NT2/D1 (cell line): ENCODE measurements at regions not wholly inside any gene's neighbourhood (a gene's known extent, or its start where the extent isn't known, plus 50 kb on each side); places are given as distances from the start of the nearest gene placed in this dataset.

Source experiments
- DNase-seq: peaks from one replicate; pipeline ENCODE4 v3.0.0-alpha.2; 2011; ENCODE audit warnings: low read depth, low spot score
- H3K27me3 ChIP-seq: 2 replicates; pipeline ENCODE4 v1.6.0; 2011; ENCODE audit warnings: mild to moderate bottlenecking; ENCODE audit not compliant: insufficient read length, insufficient read depth
- H3K36me3 ChIP-seq: 2 replicates; pipeline ENCODE4 v1.6.1; 2011; ENCODE audit warnings: mild to moderate bottlenecking, low read length, mixed read lengths; ENCODE audit not compliant: insufficient read depth, insufficient read length
- H3K4me1 ChIP-seq: 2 replicates; pipeline ENCODE4 v1.5.1; 2011; ENCODE audit not compliant: insufficient read depth, insufficient read length
- H3K4me3 ChIP-seq: 2 replicates; pipeline ENCODE4 v1.5.1; 2011; ENCODE audit warnings: low read depth; ENCODE audit not compliant: insufficient read length
- H3K9ac ChIP-seq: 2 replicates; pipeline ENCODE4 v1.6.0; 2011; ENCODE audit warnings: low read depth; ENCODE audit not compliant: insufficient read length
- H3K9me3 ChIP-seq: 2 replicates; pipeline ENCODE4 v1.5.1; 2011; ENCODE audit warnings: mild to moderate bottlenecking, low read length; ENCODE audit not compliant: insufficient read depth
- SUZ12 ChIP-seq: IDR thresholded peaks from 2 replicates; pipeline ENCODE4 v1.6.1; 2011; ENCODE audit not compliant: insufficient read length, insufficient read depth; ENCODE audit errors: extremely low read depth
- YY1 ChIP-seq: IDR thresholded peaks from 2 replicates; pipeline ENCODE4 v1.6.1; 2011; ENCODE audit not compliant: insufficient read length, insufficient read depth
- ZNF274 ChIP-seq: IDR thresholded peaks from 2 replicates; pipeline ENCODE4 v1.6.1; 2011; ENCODE audit warnings: mild to moderate bottlenecking, low read depth, low read length

DNA sequence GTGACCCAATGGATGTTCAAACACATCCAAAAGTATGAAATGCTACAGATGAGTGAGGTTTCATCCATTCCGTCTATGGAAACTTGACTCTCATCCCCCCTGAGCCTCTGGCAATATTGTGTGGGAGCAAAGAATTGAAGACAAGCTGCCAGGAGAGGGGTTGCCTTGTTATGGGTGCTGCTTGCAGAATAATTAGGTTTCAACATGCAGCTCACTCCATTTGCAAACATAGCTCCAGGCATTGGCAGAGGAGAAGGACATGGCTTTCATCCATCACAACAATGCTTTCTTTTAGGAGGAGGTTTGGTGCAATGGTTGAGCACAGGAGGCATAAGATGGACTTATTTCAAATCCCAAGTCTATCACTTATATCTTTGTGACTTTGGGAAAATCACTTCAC lies 220.7 kb upstream of the SRRM4 start:
- no peak for TF ChIP-seq YY1
- no peak for TF ChIP-seq ZNF274
- TF ChIP-seq SUZ12, result no peak
- no peaks in the 10 kb centered on the region for H3K4me1 ChIP-seq
- H3K9me3 ChIP-seq, result no peaks in the 10 kb centered on the region
- no peak overlapping the region for H3K4me3 ChIP-seq
- H3K36me3 ChIP-seq, result no peaks in the 10 kb centered on the region
- no peak overlapping the region for H3K9ac ChIP-seq
- H3K27me3 ChIP-seq, result peaks cover 14% of the 10 kb centered on the region
- DNase-seq, result no peak

DNA sequence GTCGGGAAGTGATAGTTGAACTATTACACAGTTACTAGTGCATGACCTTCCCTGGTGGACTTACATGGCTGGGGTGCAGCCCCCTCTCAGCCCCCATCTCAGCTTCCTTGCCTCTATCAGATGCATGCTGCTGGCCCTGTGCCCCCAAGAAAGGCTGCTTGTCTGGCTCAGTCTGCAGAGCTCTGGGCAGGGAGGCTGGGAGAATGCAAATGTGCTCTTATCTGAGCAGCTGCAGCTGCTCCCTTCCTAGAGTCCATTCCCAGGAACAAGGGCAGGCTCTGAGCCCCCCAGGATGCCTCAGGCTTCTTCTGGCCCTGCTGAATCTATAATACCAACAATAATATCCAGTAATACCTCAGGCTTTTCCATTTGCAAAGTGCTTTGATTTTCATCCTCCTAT lies 218.1 kb upstream of the SRRM4 start:
- Histone ChIP-seq H3K4me3 (no peak overlapping the region), H3K9ac (no peak overlapping the region), H3K9me3 (no peaks in the 10 kb centered on the region), H3K27me3 (peaks cover 5% of the 10 kb centered on the region), H3K4me1 (no peaks in the 10 kb centered on the region), H3K36me3 (no peaks in the 10 kb centered on the region)
- no peak for TF ChIP-seq SUZ12
- DNase-seq, result no peak

DNA sequence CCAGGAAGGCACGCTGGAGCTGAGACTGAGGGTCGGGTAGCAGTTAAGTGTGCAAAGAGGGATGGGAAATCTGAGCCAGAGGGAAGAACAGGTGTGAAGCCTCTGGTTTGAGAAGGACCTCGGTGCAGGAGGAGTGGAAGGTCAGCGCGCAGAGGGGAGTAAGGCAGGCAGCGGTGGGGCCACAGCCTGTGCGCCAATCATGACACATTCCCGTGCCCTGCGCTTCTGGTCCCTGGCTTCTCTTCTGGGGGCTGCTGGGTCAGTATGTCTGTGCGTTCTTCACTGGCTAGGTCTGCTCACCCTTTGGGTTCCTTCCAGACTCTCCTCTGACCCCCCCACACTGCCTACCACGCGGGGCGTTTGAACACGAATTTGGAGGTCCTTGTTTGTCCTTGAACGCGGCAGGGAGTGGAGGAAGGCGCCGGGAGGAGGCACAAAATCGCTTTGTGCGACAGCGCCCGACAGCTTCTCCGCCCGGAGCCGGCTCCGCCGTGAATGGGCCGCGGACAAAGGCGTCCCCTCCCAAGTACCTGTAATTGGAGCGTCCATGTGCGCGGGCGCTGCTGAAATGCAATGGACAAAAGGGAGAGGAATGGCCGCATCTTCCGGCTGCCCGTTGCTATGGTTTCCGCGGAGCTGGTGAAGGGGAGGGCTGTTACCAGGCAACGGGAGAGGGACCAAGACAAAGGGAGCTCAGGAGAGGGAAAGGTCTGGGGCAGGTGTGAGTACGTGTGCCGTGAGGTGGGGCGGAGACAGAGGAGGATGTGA lies 207.2 kb upstream of the SRRM4 start:
- Histone ChIP-seq H3K27me3 (peaks cover 64% of the 10 kb centered on the region), H3K9ac (peak overlapping the region; percentile 22), H3K9me3 (no peaks in the 10 kb centered on the region), H3K4me1 (peaks cover 2% of the 10 kb centered on the region), H3K36me3 (no peaks in the 10 kb centered on the region), H3K4me3 (peak overlapping the region; percentile 9)
- no peak for TF ChIP-seq ZNF274
- no peak for TF ChIP-seq SUZ12
- no peak for TF ChIP-seq YY1
- peak; percentile 65 for DNase-seq

DNA sequence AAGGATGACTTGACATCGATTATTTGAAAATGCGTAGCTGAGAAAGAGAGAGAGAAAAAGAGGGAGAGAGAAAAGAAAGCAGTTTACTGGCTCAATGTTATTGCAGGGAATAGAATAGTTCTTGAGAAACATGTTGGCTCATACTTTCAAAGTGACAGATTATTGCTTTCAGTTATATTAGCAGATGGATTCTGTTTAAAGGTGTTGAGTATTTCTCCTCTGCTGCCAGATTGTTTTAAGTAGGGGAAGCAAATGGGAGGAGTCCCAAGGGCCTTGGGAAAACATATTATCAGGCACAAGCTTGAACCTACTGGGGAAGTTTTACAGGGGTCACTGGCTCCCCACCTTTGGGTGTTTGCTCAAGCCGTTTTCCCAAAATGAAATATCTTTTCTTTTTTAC lies 203.8 kb upstream of the SRRM4 start:
- Histone ChIP-seq H3K27me3 (peaks cover 52% of the 10 kb centered on the region), H3K4me3 (no peak overlapping the region), H3K4me1 (peaks cover 2% of the 10 kb centered on the region), H3K9me3 (no peaks in the 10 kb centered on the region), H3K36me3 (no peaks in the 10 kb centered on the region), H3K9ac (no peak overlapping the region)
- DNase-seq, result no peak
- TF ChIP-seq ZNF274, result no peak
- no peak for TF ChIP-seq SUZ12
- no peak for TF ChIP-seq YY1

DNA sequence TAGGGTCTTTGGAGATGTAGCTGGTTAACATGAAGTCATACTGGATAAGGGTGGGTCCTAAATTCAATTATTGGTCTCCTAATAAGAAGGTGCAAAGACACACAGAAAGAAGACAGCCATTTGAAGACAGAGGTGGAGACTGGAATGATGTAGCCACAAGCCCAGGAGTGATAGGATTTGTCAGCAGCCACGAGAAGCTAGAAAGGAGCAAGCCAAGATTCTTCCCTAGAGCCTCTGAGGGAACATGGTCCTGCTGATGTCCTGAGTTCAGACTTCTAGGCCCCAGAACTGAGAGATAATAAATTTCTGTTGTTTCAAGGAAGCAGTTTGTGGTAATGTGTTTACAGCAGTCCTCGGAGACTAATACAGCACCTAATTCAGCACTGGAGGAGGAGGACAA lies 203.3 kb upstream of the SRRM4 start:
- Histone ChIP-seq H3K9ac (no peak overlapping the region), H3K36me3 (no peaks in the 10 kb centered on the region), H3K4me3 (no peak overlapping the region), H3K27me3 (peaks cover 46% of the 10 kb centered on the region), H3K4me1 (peaks cover 2% of the 10 kb centered on the region), H3K9me3 (no peaks in the 10 kb centered on the region)
- no peak for DNase-seq
- no peak for TF ChIP-seq YY1
- TF ChIP-seq ZNF274, result no peak
- no peak for TF ChIP-seq SUZ12

DNA sequence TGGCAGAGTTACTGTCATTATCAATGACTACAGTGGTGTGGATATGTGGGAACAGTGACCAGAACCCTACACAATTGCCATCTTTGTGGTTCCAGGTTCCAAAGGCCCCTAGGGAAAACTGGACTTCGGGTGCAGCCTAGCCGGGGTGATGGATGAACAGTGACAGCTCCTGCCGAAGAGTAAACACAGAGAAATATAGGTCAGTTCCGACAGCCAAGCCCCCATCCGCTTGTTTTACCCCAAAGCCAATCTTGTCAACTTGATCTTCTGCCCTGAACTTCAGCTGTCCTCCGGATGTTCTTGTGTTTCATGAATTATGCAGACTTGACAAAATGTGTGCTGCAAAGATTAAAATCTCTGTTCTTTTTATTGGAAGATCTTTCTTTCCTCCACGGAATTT lies 200.4 kb upstream of the SRRM4 start:
- Histone ChIP-seq H3K27me3 (peaks cover 18% of the 10 kb centered on the region), H3K9me3 (no peaks in the 10 kb centered on the region), H3K4me1 (no peaks in the 10 kb centered on the region), H3K4me3 (no peak overlapping the region), H3K36me3 (no peaks in the 10 kb centered on the region), H3K9ac (no peak overlapping the region)
- no peak for DNase-seq
- TF ChIP-seq YY1, result no peak
- TF ChIP-seq ZNF274, result no peak
- no peak for TF ChIP-seq SUZ12

DNA sequence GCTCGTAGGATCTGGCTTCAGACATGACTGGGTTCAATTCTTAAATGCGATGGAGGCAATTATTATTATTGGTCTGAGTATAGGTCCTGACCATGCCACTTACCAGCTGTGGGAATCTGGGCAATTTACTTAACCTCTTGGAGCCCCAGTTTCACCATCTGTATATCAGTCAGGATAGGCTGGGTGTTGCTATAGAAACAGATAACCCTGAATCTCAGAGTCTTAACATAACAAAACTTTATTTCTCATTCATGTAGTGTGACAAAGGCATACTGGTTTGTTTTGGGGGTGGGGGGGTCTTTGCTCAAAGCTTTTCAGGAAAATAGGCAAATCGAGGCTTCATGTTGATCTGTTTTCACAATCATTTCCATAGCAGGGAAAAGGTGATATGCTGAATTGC lies 199.6 kb upstream of the SRRM4 start:
- no peak overlapping the region for H3K9ac ChIP-seq
- H3K36me3 ChIP-seq, result no peaks in the 10 kb centered on the region
- TF ChIP-seq YY1, result no peak
- TF ChIP-seq ZNF274, result no peak
- TF ChIP-seq SUZ12, result no peak
- no peak for DNase-seq
- peaks cover 10% of the 10 kb centered on the region for H3K27me3 ChIP-seq
- H3K9me3 ChIP-seq, result no peaks in the 10 kb centered on the region
- no peak overlapping the region for H3K4me3 ChIP-seq
- H3K4me1 ChIP-seq, result no peaks in the 10 kb centered on the region
